ENCODE measurements at regions not wholly inside any gene's neighbourhood (a gene's known extent, or its start where the extent isn't known, plus 50 kb on each side); places are given as distances from the start of the nearest gene placed in this dataset. TPM values are rescaled to one million over a fixed set of nuclear protein-coding genes. Genes with fewer than 3 reads are reported as not detected.

DNA sequence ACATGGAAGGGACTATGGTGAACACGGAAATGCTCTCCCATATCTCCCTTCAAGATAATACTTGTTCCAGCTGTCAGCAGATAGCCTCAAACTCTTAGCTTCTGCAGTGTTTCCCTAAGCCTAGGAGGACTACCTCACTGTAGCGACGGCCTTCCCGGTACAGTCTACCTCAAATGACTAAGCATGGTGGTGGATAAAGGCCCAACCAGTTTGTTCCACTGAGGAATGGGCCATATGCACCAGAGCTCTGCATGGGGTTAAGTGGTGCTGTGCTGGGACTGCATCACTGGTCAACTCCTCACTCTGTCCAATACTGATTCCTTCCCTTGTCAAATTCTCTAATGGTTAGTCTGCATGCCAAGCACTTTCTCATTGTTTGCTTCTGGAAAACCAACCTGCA, 119.6 kb upstream of the GNPDA2 start:
- H3K9ac ChIP-seq (ENCODE audit: low read depth, low read length): no peak overlapping the region
- no peaks in the 10 kb centered on the region for H3K4me1 ChIP-seq (ENCODE audit: control insufficient read depth, insufficient read depth, low read length)
- H3K4me2 ChIP-seq (ENCODE audit: low read length): no peak overlapping the region
- H3K27me3 ChIP-seq (ENCODE audit: control insufficient read depth, insufficient read depth, low read length): no peaks in the 10 kb centered on the region
- H3K9me3 ChIP-seq (replicated peaks; ENCODE audit: low read length): peaks cover 4% of the 10 kb centered on the region
- H3K4me3 ChIP-seq (ENCODE audit: low read length): no peak overlapping the region
- H3K36me3 ChIP-seq (ENCODE audit: insufficient read depth, low read length): no peaks in the 10 kb centered on the region

DNA sequence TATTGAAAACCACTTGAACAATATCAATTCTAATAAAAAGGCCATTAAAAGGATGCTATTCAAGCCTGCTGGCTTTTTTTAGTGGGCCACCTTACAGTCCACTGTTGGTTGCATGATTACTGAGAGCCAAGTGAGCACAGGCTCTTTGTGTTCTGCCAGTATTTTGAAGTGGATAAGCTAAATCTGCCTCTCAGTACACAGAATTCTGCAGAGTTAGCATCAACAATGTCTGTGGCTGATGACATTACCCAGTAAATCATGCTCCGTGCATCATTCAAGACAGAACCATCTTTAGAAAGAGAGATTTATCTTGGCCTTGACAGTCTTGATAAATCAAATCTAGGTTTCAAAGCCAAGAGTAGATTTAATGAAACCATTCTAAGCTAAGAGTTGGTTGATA, 119.0 kb upstream of the GNPDA2 start:
- Histone ChIP-seq H3K36me3 (ENCODE audit: insufficient read depth, low read length) (no peaks in the 10 kb centered on the region), H3K4me1 (ENCODE audit: control insufficient read depth, insufficient read depth, low read length) (no peaks in the 10 kb centered on the region), H3K9ac (ENCODE audit: low read depth, low read length) (no peak overlapping the region), H3K4me2 (ENCODE audit: low read length) (no peak overlapping the region), H3K4me3 (ENCODE audit: low read length) (no peak overlapping the region), H3K9me3 (replicated peaks; ENCODE audit: low read length) (peaks cover 4% of the 10 kb centered on the region), H3K27me3 (ENCODE audit: control insufficient read depth, insufficient read depth, low read length) (no peaks in the 10 kb centered on the region)

DNA sequence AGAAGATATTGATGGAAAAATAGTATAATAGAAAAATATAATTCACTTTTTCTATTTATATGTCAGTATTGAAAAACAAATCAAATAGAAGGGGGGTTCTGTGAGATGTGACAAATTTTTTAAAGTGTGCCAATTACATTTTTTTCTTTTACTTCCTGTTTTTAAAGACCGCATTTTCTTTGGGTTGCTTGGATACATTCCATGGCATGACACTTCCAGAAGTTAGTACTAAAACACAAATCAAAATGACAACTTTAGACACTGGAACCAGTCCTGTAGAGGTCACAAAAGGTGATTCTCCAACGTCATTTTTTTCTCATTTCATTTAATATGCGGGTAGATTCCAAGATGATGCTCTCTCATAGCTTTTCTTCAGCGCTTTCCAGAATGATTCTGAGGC, 116.2 kb upstream of the GNPDA2 start:
- H3K27me3 ChIP-seq (ENCODE audit: control insufficient read depth, insufficient read depth, low read length): no peaks in the 10 kb centered on the region
- H3K4me3 ChIP-seq (ENCODE audit: low read length): no peak overlapping the region
- no peak overlapping the region for H3K4me2 ChIP-seq (ENCODE audit: low read length)

GRCh38 chr4:44817930-44818329, 91.6 kb upstream of the GNPDA2 start:
- Histone ChIP-seq H3K9ac (ENCODE audit: low read depth, low read length) (no peak overlapping the region), H3K27me3 (ENCODE audit: control insufficient read depth, insufficient read depth, low read length) (no peaks in the 10 kb centered on the region), H3K4me3 (ENCODE audit: low read length) (no peak overlapping the region), H3K36me3 (ENCODE audit: insufficient read depth, low read length) (no peaks in the 10 kb centered on the region), H3K9me3 (replicated peaks; ENCODE audit: low read length) (no peaks in the 10 kb centered on the region), H3K4me2 (ENCODE audit: low read length) (no peak overlapping the region), H3K4me1 (ENCODE audit: control insufficient read depth, insufficient read depth, low read length) (no peaks in the 10 kb centered on the region)

More for the DNA sequence above, 116.2 kb upstream of the GNPDA2 start:
- no peaks in the 10 kb centered on the region for H3K36me3 ChIP-seq (ENCODE audit: insufficient read depth, low read length)
- no peak overlapping the region for H3K9ac ChIP-seq (ENCODE audit: low read depth, low read length)
- peaks cover 4% of the 10 kb centered on the region for H3K9me3 ChIP-seq (replicated peaks; ENCODE audit: low read length)
- H3K4me1 ChIP-seq (ENCODE audit: control insufficient read depth, insufficient read depth, low read length): no peaks in the 10 kb centered on the region

GRCh38 chr4:44806071-44806470, 79.7 kb upstream of the GNPDA2 start:
- H3K27me3 ChIP-seq (ENCODE audit: control insufficient read depth, insufficient read depth, low read length): no peaks in the 10 kb centered on the region

GRCh38 chr4:44804301-44804700, 77.9 kb upstream of the GNPDA2 start:
- Histone ChIP-seq H3K36me3 (ENCODE audit: insufficient read depth, low read length) (no peaks in the 10 kb centered on the region), H3K4me2 (ENCODE audit: low read length) (no peak overlapping the region), H3K9me3 (replicated peaks; ENCODE audit: low read length) (no peaks in the 10 kb centered on the region), H3K4me3 (ENCODE audit: low read length) (no peak overlapping the region), H3K4me1 (ENCODE audit: control insufficient read depth, insufficient read depth, low read length) (no peaks in the 10 kb centered on the region), H3K27me3 (ENCODE audit: control insufficient read depth, insufficient read depth, low read length) (no peaks in the 10 kb centered on the region), H3K9ac (ENCODE audit: low read depth, low read length) (no peak overlapping the region)

More at GRCh38 chr4:44806071-44806470, 79.7 kb upstream of the GNPDA2 start:
- Histone ChIP-seq H3K9ac (ENCODE audit: low read depth, low read length) (no peak overlapping the region), H3K9me3 (replicated peaks; ENCODE audit: low read length) (no peaks in the 10 kb centered on the region), H3K4me1 (ENCODE audit: control insufficient read depth, insufficient read depth, low read length) (no peaks in the 10 kb centered on the region), H3K4me3 (ENCODE audit: low read length) (no peak overlapping the region), H3K4me2 (ENCODE audit: low read length) (no peak overlapping the region), H3K36me3 (ENCODE audit: insufficient read depth, low read length) (no peaks in the 10 kb centered on the region)

DNA sequence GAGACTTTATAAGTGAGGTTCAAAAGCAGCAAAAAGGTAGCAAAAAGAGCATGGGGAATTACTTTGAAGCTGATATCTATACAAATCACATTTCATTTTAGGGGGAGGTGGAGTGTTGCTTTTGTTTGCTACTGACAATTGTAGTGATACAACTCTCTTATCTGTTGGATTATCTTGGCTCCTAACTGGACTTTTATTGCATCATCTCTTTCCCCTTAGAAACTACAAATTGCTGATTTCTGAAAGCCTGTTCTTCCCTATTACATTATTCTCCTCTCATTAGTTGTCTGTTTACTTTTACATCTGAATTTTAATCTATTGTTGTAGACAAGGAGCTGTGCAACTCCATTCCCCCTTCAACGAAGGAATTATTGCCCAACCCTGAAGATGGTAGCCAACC, 75.0 kb upstream of the GNPDA2 start:
- no peaks in the 10 kb centered on the region for H3K27me3 ChIP-seq (ENCODE audit: control insufficient read depth, insufficient read depth, low read length)
- peaks cover 5% of the 10 kb centered on the region for H3K9me3 ChIP-seq (replicated peaks; ENCODE audit: low read length)
- H3K4me2 ChIP-seq (ENCODE audit: low read length): no peak overlapping the region
- H3K4me1 ChIP-seq (ENCODE audit: control insufficient read depth, insufficient read depth, low read length): no peaks in the 10 kb centered on the region
- no peak overlapping the region for H3K4me3 ChIP-seq (ENCODE audit: low read length)
- no peak overlapping the region for H3K9ac ChIP-seq (ENCODE audit: low read depth, low read length)
- H3K36me3 ChIP-seq (ENCODE audit: insufficient read depth, low read length): no peaks in the 10 kb centered on the region

- Histone ChIP-seq H3K36me3 (ENCODE audit: insufficient read depth, low read length) (no peaks in the 10 kb centered on the region), H3K9me3 (replicated peaks; ENCODE audit: low read length) (no peaks in the 10 kb centered on the region), H3K4me2 (ENCODE audit: low read length) (no peak overlapping the region), H3K27me3 (ENCODE audit: control insufficient read depth, insufficient read depth, low read length) (no peaks in the 10 kb centered on the region), H3K4me3 (ENCODE audit: low read length) (no peak overlapping the region), H3K9ac (ENCODE audit: low read depth, low read length) (no peak overlapping the region), H3K4me1 (ENCODE audit: control insufficient read depth, insufficient read depth, low read length) (no peaks in the 10 kb centered on the region)
Observed at GRCh38 chr4:44791831-44792230, 65.5 kb upstream of the GNPDA2 start.

- Histone ChIP-seq H3K36me3 (ENCODE audit: insufficient read depth, low read length) (no peaks in the 10 kb centered on the region), H3K9ac (ENCODE audit: low read depth, low read length) (no peak overlapping the region), H3K27me3 (ENCODE audit: control insufficient read depth, insufficient read depth, low read length) (no peaks in the 10 kb centered on the region), H3K4me2 (ENCODE audit: low read length) (no peak overlapping the region), H3K4me3 (ENCODE audit: low read length) (no peak overlapping the region), H3K4me1 (ENCODE audit: control insufficient read depth, insufficient read depth, low read length) (no peaks in the 10 kb centered on the region), H3K9me3 (replicated peaks; ENCODE audit: low read length) (no peaks in the 10 kb centered on the region)
Observed at GRCh38 chr4:44777115-44777514, 50.8 kb upstream of the GNPDA2 start.

Small RNA genes in the stretch of these regions (small RNA-seq; reads per million reads assigned to genes)
- not detected for gene RNU6-931P

Measured in skeletal muscle satellite cell (primary cell).